ENCODE measurements at regions not wholly inside any gene's neighbourhood (a gene's known extent, or its start where the extent isn't known, plus 50 kb on each side); places are given as distances from the start of the nearest gene placed in this dataset.
A peak's percentile ranks its signal among the peaks of the same experiment; 100 is the strongest.

DNA sequence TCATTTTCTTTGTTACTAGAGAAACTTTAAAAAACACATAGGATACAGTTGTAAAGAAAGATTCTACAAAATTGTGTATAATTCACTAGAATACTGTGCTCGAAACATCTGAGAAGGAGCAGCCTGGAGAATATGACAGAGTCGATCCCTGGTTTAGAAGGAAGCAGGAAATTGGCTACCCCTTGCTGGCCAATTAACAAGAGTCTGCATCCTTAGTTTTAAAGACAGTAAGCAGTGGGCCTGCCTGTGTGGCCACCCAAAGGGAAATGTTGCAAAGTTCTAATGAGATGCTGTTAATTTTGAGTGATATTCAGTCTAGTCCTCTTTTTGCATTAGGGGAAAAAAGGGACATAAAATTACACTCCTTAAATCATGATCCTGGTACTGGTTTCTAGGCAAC lies 988.6 kb downstream of the PCDH17 start:
- TF ChIP-seq, protein P1, sequence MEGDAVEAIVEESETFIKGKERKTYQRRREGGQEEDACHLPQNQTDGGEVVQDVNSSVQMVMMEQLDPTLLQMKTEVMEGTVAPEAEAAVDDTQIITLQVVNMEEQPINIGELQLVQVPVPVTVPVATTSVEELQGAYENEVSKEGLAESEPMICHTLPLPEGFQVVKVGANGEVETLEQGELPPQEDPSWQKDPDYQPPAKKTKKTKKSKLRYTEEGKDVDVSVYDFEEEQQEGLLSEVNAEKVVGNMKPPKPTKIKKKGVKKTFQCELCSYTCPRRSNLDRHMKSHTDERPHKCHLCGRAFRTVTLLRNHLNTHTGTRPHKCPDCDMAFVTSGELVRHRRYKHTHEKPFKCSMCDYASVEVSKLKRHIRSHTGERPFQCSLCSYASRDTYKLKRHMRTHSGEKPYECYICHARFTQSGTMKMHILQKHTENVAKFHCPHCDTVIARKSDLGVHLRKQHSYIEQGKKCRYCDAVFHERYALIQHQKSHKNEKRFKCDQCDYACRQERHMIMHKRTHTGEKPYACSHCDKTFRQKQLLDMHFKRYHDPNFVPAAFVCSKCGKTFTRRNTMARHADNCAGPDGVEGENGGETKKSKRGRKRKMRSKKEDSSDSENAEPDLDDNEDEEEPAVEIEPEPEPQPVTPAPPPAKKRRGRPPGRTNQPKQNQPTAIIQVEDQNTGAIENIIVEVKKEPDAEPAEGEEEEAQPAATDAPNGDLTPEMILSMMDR (conservative IDR thresholded peaks at IDR 0.05): no peak
- H3K23ac ChIP-seq (ENCODE audit: insufficient read length, low read depth, low read length): no peak overlapping the region
- no peaks in the 10 kb centered on the region for H3K23me2 ChIP-seq (ENCODE audit: insufficient read length, low read depth, low read length, poor library complexity, severe bottlenecking)
- no peak overlapping the region for H2BK120ac ChIP-seq (ENCODE audit: low read depth, low read length, poor library complexity, severe bottlenecking)
- H2BK12ac ChIP-seq (ENCODE audit: insufficient read length, low read depth, low read length): no peak overlapping the region
- no peak overlapping the region for H2BK20ac ChIP-seq (ENCODE audit: low read depth, low read length, poor library complexity, severe bottlenecking)
- H3K27ac ChIP-seq (ENCODE audit: insufficient read length, low read depth, low read length): no peak overlapping the region
- Mint-ChIP-seq H3K4me1 (peaks cover 22 to 26% of the 10 kb centered on the region in 2 experiments), H3K27me3 (ENCODE audit: low read depth) (no peaks in the 10 kb centered on the region), H3K4me3 (no peak overlapping the region; a peak in 1 of 5 replicates), H3K9me3 (no peaks in the 10 kb centered on the region; a peak in 1 of 5 replicates), H3K27ac (peak overlapping the region in 1 of 3 experiments; percentile 30; a peak in 2 of 7 replicates), H3K36me3 (ENCODE audit: insufficient read depth in 1 of 3, low read depth in 3 of 3) (peaks cover 0 to 2% (median 0%) of the 10 kb centered on the region in 3 experiments; a peak in 2 of 7 replicates)
- H3K79me2 ChIP-seq (ENCODE audit: insufficient read depth, low read length): no peaks in the 10 kb centered on the region
- no peaks in the 10 kb centered on the region for H3K9me3 ChIP-seq (ENCODE audit: control insufficient read depth, low read depth, low read length)
- H4K5ac ChIP-seq (ENCODE audit: insufficient read length, low read depth, low read length): no peak overlapping the region
- no peak overlapping the region for H3K4ac ChIP-seq (ENCODE audit: low read depth, low read length)
- H2AK5ac ChIP-seq (ENCODE audit: insufficient read length, low read length): no peak overlapping the region
- H3K56ac ChIP-seq (ENCODE audit: insufficient read length, low read depth, low read length): no peak overlapping the region
- H3K27me3 ChIP-seq (ENCODE audit: insufficient read depth, low read length): no peaks in the 10 kb centered on the region
- no peaks in the 10 kb centered on the region for H3K4me1 ChIP-seq (ENCODE audit: insufficient read depth, low read length)
- H2BK5ac ChIP-seq (ENCODE audit: insufficient read length, low read length): no peak overlapping the region
- H3K14ac ChIP-seq (ENCODE audit: insufficient read depth, low read length): no peak overlapping the region
- no peak overlapping the region for H2BK15ac ChIP-seq (ENCODE audit: low read depth, low read length)
- DNase-seq: no peak
- WGBS (ENCODE audit: extremely low coverage, insufficient read length, low lambda C conversion rate): no CpG with 5 or more reads among the region's 2 CpGs
- no peak overlapping the region for H4K8ac ChIP-seq (replicated peaks; ENCODE audit: insufficient read length, low read depth, low read length)
- H3K79me1 ChIP-seq (ENCODE audit: insufficient read depth, low read depth, low read length, poor library complexity, severe bottlenecking): no peaks in the 10 kb centered on the region
- no peaks in the 10 kb centered on the region for H4K20me1 ChIP-seq (ENCODE audit: control insufficient read depth, insufficient read depth, insufficient read length)
- H4K91ac ChIP-seq (ENCODE audit: insufficient read length, low read depth, low read length): no peak overlapping the region
- H3K18ac ChIP-seq (ENCODE audit: insufficient read length, low read depth, low read length): no peak overlapping the region
- no peak overlapping the region for H2AFZ ChIP-seq (ENCODE audit: low read length)
- H3T11ph ChIP-seq (ENCODE audit: low read length): no peak overlapping the region
- H3K4me2 ChIP-seq (ENCODE audit: insufficient read depth, insufficient read length, low read length): no peak overlapping the region
- H3K9ac ChIP-seq (ENCODE audit: extremely low read depth, insufficient read length, low read length): no peak overlapping the region
